ENCODE measurements at regions not wholly inside any gene's neighbourhood (a gene's known extent, or its start where the extent isn't known, plus 50 kb on each side); places are given as distances from the start of the nearest gene placed in this dataset.

- Histone ChIP-seq H3K4me3 (no peak overlapping the region), H3K27ac (no peak overlapping the region), H3K9me3 (no peaks in the 10 kb centered on the region), H3K27me3 (ENCODE audit: insufficient read depth in 3 of 3, low read length in 2 of 3) (no peaks in the 10 kb centered on the region), H3K4me1 (no peaks in the 10 kb centered on the region), H3K36me3 (ENCODE audit: insufficient read depth in 1 of 2, low read depth in 1 of 2) (no peaks in the 10 kb centered on the region)
- WGBS, 3 donors: 33 to 41% (median 35%) methylated on average over 6 of the region's 6 CpGs
- ATAC-seq (no peak), DNase-seq (no peak)
- intact Hi-C loops (cut with DNase I): no loop called here
- TF ChIP-seq, protein P1, sequence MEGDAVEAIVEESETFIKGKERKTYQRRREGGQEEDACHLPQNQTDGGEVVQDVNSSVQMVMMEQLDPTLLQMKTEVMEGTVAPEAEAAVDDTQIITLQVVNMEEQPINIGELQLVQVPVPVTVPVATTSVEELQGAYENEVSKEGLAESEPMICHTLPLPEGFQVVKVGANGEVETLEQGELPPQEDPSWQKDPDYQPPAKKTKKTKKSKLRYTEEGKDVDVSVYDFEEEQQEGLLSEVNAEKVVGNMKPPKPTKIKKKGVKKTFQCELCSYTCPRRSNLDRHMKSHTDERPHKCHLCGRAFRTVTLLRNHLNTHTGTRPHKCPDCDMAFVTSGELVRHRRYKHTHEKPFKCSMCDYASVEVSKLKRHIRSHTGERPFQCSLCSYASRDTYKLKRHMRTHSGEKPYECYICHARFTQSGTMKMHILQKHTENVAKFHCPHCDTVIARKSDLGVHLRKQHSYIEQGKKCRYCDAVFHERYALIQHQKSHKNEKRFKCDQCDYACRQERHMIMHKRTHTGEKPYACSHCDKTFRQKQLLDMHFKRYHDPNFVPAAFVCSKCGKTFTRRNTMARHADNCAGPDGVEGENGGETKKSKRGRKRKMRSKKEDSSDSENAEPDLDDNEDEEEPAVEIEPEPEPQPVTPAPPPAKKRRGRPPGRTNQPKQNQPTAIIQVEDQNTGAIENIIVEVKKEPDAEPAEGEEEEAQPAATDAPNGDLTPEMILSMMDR (IDR thresholded peaks at IDR 0.05): no peak
Measured at GRCh38 chr11:109547356-109548027, 125.5 kb downstream of the C11orf87 start.

DNA sequence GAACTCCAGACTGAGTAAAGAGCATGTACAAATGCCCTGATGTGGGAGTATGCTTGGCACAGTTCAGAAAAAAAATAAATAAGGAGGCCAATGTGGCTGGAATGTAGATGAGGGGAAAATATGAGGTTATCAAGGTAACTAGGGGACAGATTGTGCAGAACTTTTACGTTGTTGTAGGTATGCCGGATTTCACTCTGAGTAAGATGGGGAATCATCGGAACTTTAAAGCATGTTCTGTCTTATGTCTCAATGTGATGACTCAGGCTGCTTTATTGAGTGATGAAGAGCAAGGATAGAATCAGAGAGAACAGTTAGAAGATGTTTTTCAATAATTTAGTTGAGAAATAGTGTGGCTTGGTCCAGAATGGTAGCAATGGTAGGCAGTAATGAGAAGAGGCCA is 130.4 kb downstream of the C11orf87 start:
- no peaks in the 10 kb centered on the region for H3K4me1 ChIP-seq
- ATAC-seq: no peak
- H3K27ac ChIP-seq: no peak overlapping the region
- H3K9me3 ChIP-seq: no peaks in the 10 kb centered on the region
- intact Hi-C loops (cut with DNase I): no loop called here
- H3K4me3 ChIP-seq: no peak overlapping the region
- no peaks in the 10 kb centered on the region for H3K36me3 ChIP-seq (ENCODE audit: insufficient read depth in 1 of 2, low read depth in 1 of 2)
- no peaks in the 10 kb centered on the region for H3K27me3 ChIP-seq (ENCODE audit: insufficient read depth in 3 of 3, low read length in 2 of 3)
- 96 to 99% (median 97%) methylated on average over 3 of the region's 3 CpGs for whole genome bisulfite sequencing, 3 donors
- TF ChIP-seq, protein P1 (IDR thresholded peaks at IDR 0.05): no peak
- DNase-seq: no peak

DNA sequence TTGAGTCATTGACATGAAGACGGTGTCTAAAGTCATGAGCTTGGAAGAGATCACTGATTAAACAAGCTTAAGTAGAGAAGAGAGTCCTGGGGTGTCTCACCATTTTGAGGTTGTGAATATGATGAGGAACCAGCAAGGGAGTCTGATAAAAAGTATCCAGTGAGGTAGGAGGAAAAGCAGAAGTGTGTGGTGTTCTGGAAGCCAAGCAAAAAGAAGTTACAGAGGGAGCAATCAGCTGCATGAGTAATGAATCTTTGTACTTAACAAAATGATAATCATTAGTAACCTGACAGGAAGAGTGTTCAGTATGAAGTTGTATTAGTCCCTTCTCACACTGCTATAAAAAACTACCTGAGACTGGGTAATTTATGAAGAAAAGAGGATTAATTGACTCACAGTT is 131.3 kb downstream of the C11orf87 start:
- ATAC-seq: no peak
- WGBS, 3 donors: 93 to 100% (median 97%) methylated on average over 1 of the region's 1 CpG
- H3K4me3 ChIP-seq: no peak overlapping the region
- TF ChIP-seq, protein P1 (IDR thresholded peaks at IDR 0.05): no peak
- no peak overlapping the region for H3K27ac ChIP-seq
- H3K9me3 ChIP-seq: peaks cover 7% of the 10 kb centered on the region
- H3K36me3 ChIP-seq (ENCODE audit: insufficient read depth in 1 of 2, low read depth in 1 of 2): no peaks in the 10 kb centered on the region
- DNase-seq: no peak
- no peaks in the 10 kb centered on the region for H3K27me3 ChIP-seq (ENCODE audit: insufficient read depth in 3 of 3, low read length in 2 of 3)
- H3K4me1 ChIP-seq: no peaks in the 10 kb centered on the region
- intact Hi-C loops (cut with DNase I): no loop called here

DNA sequence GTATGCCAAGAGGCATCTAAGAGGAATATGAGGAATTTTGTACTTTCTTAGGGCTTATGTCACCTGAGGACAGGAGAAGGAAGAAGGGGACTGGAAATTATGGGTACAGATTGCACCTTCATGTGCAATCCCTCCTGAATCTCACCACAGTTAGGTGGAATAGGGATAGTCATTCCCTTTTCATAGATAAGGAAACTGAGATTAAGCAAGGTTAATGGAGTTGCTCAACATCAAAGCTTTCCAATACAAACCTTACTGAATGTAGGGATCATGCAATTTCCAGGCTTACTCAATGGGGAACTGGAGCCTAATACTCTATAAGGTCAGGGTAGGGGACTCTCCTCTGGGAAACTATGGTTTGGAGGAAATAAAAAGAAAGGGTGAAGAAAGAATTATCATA is 133.0 kb downstream of the C11orf87 start:
- peaks cover 10% of the 10 kb centered on the region for H3K9me3 ChIP-seq
- ATAC-seq: no peak
- H3K4me3 ChIP-seq: no peak overlapping the region
- intact Hi-C loops (cut with DNase I): no loop called here
- H3K4me1 ChIP-seq: no peaks in the 10 kb centered on the region
- TF ChIP-seq, protein P1 (IDR thresholded peaks at IDR 0.05): no peak
- no peaks in the 10 kb centered on the region for H3K27me3 ChIP-seq (ENCODE audit: insufficient read depth in 3 of 3, low read length in 2 of 3)
- DNase-seq: no peak
- H3K36me3 ChIP-seq (ENCODE audit: insufficient read depth in 1 of 2, low read depth in 1 of 2): no peaks in the 10 kb centered on the region
- H3K27ac ChIP-seq: no peak overlapping the region

- TF ChIP-seq, protein P1 (IDR thresholded peaks at IDR 0.05): no peak
- no peaks in the 10 kb centered on the region for H3K36me3 ChIP-seq (ENCODE audit: insufficient read depth in 1 of 2, low read depth in 1 of 2)
- WGBS, 3 donors: 85 to 89% (median 85%) methylated on average over 1 of the region's 1 CpG
- no peaks in the 10 kb centered on the region for H3K27me3 ChIP-seq (ENCODE audit: insufficient read depth in 3 of 3, low read length in 2 of 3)
- DNase-seq (no peak), ATAC-seq (no peak)
- H3K27ac ChIP-seq: no peak overlapping the region
- H3K9me3 ChIP-seq: peaks cover 4% of the 10 kb centered on the region
- no peaks in the 10 kb centered on the region for H3K4me1 ChIP-seq
- H3K4me3 ChIP-seq: no peak overlapping the region
- intact Hi-C loops (cut with DNase I): no loop called here
Measured at GRCh38 chr11:109564241-109564640, 142.3 kb downstream of the C11orf87 start.

Data from psoas muscle (tissue), 7 donors.